Transverse colon (tissue), 4 donors: ENCODE measurements at regions not wholly inside any gene's neighbourhood (a gene's known extent, or its start where the extent isn't known, plus 50 kb on each side); places are given as distances from the start of the nearest gene placed in this dataset.

Source experiments
- POLR2AphosphoS5 ChIP-seq, 3 donors: sonication (generic); formaldehyde crosslinking; IDR thresholded peaks; one replicate each; pipeline ENCODE4 v1.6.1; 2016; ENCODE audit warnings: antibody characterized with exemption in 3 of 3
- TF ChIP-seq, protein P1 (sequence below), 5 experiments: fragments of 200-600 bp in 3 of 5; fragments of 450-650 bp in 2 of 5; sonication (generic) in 3 of 5; IDR thresholded peaks; 1 replicate in 2 of 5; 2 replicates in 3 of 5; pipeline ENCODE4 v1.5.1; 2016 to 2017; ENCODE audit warnings: antibody characterized with exemption in 5 of 5, inconsistent platforms in 3 of 5, mild to moderate bottlenecking in 2 of 5, moderate library complexity in 1 of 5

DNA sequence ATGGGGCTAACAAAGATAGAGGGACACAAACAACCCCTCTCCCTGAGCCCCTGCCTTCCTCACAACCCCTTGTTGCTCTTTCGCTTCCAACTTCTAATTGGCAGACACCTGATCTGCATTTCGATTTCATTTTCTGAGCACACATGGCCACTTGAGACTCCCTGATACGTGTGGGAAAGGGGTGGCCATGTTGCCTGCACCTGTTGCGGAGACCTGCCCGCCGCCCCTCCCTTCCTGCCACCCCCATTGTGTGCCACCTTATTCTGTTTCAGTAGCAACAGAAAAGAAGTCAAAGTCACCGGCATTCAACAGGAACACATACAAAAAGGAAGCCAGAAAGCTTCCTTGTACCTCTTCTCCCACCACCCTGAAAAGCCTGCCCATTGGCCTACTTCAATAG, 254.7 kb upstream of the SOX9 start:
- TF ChIP-seq, protein P1, sequence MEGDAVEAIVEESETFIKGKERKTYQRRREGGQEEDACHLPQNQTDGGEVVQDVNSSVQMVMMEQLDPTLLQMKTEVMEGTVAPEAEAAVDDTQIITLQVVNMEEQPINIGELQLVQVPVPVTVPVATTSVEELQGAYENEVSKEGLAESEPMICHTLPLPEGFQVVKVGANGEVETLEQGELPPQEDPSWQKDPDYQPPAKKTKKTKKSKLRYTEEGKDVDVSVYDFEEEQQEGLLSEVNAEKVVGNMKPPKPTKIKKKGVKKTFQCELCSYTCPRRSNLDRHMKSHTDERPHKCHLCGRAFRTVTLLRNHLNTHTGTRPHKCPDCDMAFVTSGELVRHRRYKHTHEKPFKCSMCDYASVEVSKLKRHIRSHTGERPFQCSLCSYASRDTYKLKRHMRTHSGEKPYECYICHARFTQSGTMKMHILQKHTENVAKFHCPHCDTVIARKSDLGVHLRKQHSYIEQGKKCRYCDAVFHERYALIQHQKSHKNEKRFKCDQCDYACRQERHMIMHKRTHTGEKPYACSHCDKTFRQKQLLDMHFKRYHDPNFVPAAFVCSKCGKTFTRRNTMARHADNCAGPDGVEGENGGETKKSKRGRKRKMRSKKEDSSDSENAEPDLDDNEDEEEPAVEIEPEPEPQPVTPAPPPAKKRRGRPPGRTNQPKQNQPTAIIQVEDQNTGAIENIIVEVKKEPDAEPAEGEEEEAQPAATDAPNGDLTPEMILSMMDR (IDR thresholded peaks at IDR 0.05), result no peak
- TF ChIP-seq POLR2AphosphoS5 (IDR thresholded peaks at IDR 0.05), result no peak
